ENCODE measurements at regions not wholly inside any gene's neighbourhood (a gene's known extent, or its start where the extent isn't known, plus 50 kb on each side); places are given as distances from the start of the nearest gene placed in this dataset.
"Not testable (repeated sequence)": the region's sequence is repeated elsewhere in the genome, so short reads cannot be mapped to it uniquely, and the experiment has no call there.

- Histone ChIP-seq H3K27me3 (ENCODE audit: control insufficient read depth, insufficient read depth, low read length) (no peaks in the 10 kb centered on the region), H3K36me3 (ENCODE audit: control insufficient read depth, insufficient read depth, low read length) (no peaks in the 10 kb centered on the region), H3K4me3 (ENCODE audit: low read depth, low read length) (no peak overlapping the region)
- POLR2A ChIA-PET, result no interaction called here
- TF ChIP-seq CTCF (IDR thresholded peaks at IDR 0.05; ENCODE audit: insufficient read depth, low read depth, low read length), result peak; percentile 8; the same call in 1 of the 2 replicates
- no peak for DNase-seq (ENCODE audit: low read depth)
- CTCF ChIA-PET, result interaction anchor here (1.0 kb wide), 1 partner anchor 566 kb away, joined by 3 read pairs; no protein-coding TSS in a partner anchor
Measured at GRCh38 chr6:76861403-76861802, 601.9 kb downstream of the HTR1B start.

- ChIA-PET CTCF (no interaction called here), POLR2A (no interaction called here)
- H3K27me3 ChIP-seq (ENCODE audit: control insufficient read depth, insufficient read depth, low read length), result no peaks in the 10 kb centered on the region
- H3K36me3 ChIP-seq (ENCODE audit: control insufficient read depth, insufficient read depth, low read length), result no peaks in the 10 kb centered on the region
- H3K4me3 ChIP-seq (ENCODE audit: low read depth, low read length), result no peak overlapping the region
- no peak for TF ChIP-seq CTCF (IDR thresholded peaks at IDR 0.05; ENCODE audit: insufficient read depth, low read depth, low read length)
- DNase-seq (ENCODE audit: low read depth), result no peak
Measured at GRCh38 chr6:76856065-76856464, 607.2 kb downstream of the HTR1B start.

- H3K4me3 ChIP-seq (ENCODE audit: low read depth, low read length), result no peak overlapping the region
- DNase-seq (ENCODE audit: low read depth), result no peak
- ChIA-PET POLR2A (no interaction called here), CTCF (interaction anchor here (0.6 to 0.7 kb wide), 2 partner anchors 155 to 183 kb away, joined by 3 read pairs; no protein-coding TSS in a partner anchor)
- H3K27me3 ChIP-seq (ENCODE audit: control insufficient read depth, insufficient read depth, low read length), result no peaks in the 10 kb centered on the region
- H3K36me3 ChIP-seq (ENCODE audit: control insufficient read depth, insufficient read depth, low read length), result no peaks in the 10 kb centered on the region
- no peak for TF ChIP-seq CTCF (IDR thresholded peaks at IDR 0.05; ENCODE audit: insufficient read depth, low read depth, low read length)
Measured at GRCh38 chr6:76852776-76853175, 610.5 kb downstream of the HTR1B start.

GRCh38 chr6:76849274-76849970 lies 613.9 kb downstream of the HTR1B start:
- H3K36me3 ChIP-seq (ENCODE audit: control insufficient read depth, insufficient read depth, low read length); CTCF ChIA-PET; DNase-seq (ENCODE audit: low read depth); H3K4me3 ChIP-seq (ENCODE audit: low read depth, low read length); H3K27me3 ChIP-seq (ENCODE audit: control insufficient read depth, insufficient read depth, low read length); POLR2A ChIA-PET: not testable (repeated sequence)

GRCh38 chr6:76843054-76843822 lies 620.1 kb downstream of the HTR1B start:
- no peaks in the 10 kb centered on the region for H3K27me3 ChIP-seq (ENCODE audit: control insufficient read depth, insufficient read depth, low read length)
- H3K4me3 ChIP-seq (ENCODE audit: low read depth, low read length), result no peak overlapping the region
- no peaks in the 10 kb centered on the region for H3K36me3 ChIP-seq (ENCODE audit: control insufficient read depth, insufficient read depth, low read length)
- no peak for TF ChIP-seq CTCF (IDR thresholded peaks at IDR 0.05; ENCODE audit: insufficient read depth, low read depth, low read length)
- no peak for DNase-seq (ENCODE audit: low read depth)
- CTCF ChIA-PET, result interaction anchor here (0.5 kb wide), 1 partner anchor 529 kb away, joined by 3 read pairs; no protein-coding TSS in a partner anchor
- POLR2A ChIA-PET, result no interaction called here

Data from BJ (cell line).